Glutamatergic neuron (in vitro differentiated cells): ENCODE measurements at regions not wholly inside any gene's neighbourhood (a gene's known extent, or its start where the extent isn't known, plus 50 kb on each side); places are given as distances from the start of the nearest gene placed in this dataset.
"Not testable (repeated sequence)": the region's sequence is repeated elsewhere in the genome, so short reads cannot be mapped to it uniquely, and the experiment has no call there.

ENCODE experiments used
- DNase-seq: peaks from one replicate; pipeline ENCODE4 v3.0.0; 2022
- H3K27ac Mint-ChIP-seq: one replicate; pipeline ENCODE4 v1.8.0; 2020; ENCODE audit warnings: mild to moderate bottlenecking, mixed read lengths, inconsistent platforms; ENCODE audit not compliant: unreplicated experiment
- H3K27me3 Mint-ChIP-seq: one replicate; pipeline ENCODE4 v1.8.0; 2020; ENCODE audit warnings: mild to moderate bottlenecking, moderate library complexity, mixed read lengths, inconsistent platforms; ENCODE audit not compliant: unreplicated experiment
- H3K36me3 Mint-ChIP-seq: one replicate; pipeline ENCODE4 v1.8.0; 2020; ENCODE audit warnings: mild to moderate bottlenecking, mixed read lengths, inconsistent platforms; ENCODE audit not compliant: unreplicated experiment
- H3K4me1 Mint-ChIP-seq: one replicate; pipeline ENCODE4 v1.8.0; 2020; ENCODE audit warnings: mild to moderate bottlenecking, low read depth, mixed read lengths, inconsistent platforms; ENCODE audit not compliant: unreplicated experiment
- H3K4me3 Mint-ChIP-seq: one replicate; pipeline ENCODE4 v1.8.0; 2020; ENCODE audit warnings: mild to moderate bottlenecking, mixed read lengths, inconsistent platforms; ENCODE audit not compliant: unreplicated experiment
- H3K9me3 Mint-ChIP-seq: one replicate; pipeline ENCODE4 v1.8.0; 2020; ENCODE audit warnings: mild to moderate bottlenecking, moderate library complexity, mixed read lengths, inconsistent platforms; ENCODE audit not compliant: unreplicated experiment
- CTCF ChIP-seq: fragments of 200-600 bp; sonication (generic); IDR thresholded peaks from one replicate; pipeline ENCODE4 v1.5.0; 2021; ENCODE audit not compliant: partially characterized antibody, unreplicated experiment

GRCh38 chr4:117157360-117157759 is 72.0 kb upstream of the TRAM1L1 start:
- TF ChIP-seq CTCF = no peak
- DNase-seq = no peak
- Mint-ChIP-seq H3K36me3 (no peaks in the 10 kb centered on the region), H3K4me3 (no peak overlapping the region), H3K4me1 (peaks cover 6% of the 10 kb centered on the region), H3K9me3 (no peaks in the 10 kb centered on the region), H3K27ac (no peak overlapping the region), H3K27me3 (no peaks in the 10 kb centered on the region)

GRCh38 chr4:117162976-117163375 is 77.6 kb upstream of the TRAM1L1 start:
- Mint-ChIP-seq H3K36me3 (no peaks in the 10 kb centered on the region), H3K4me3 (no peak overlapping the region), H3K27ac (no peak overlapping the region), H3K27me3 (no peaks in the 10 kb centered on the region), H3K9me3 (no peaks in the 10 kb centered on the region), H3K4me1 (no peaks in the 10 kb centered on the region)
- DNase-seq = no peak
- TF ChIP-seq CTCF = no peak

GRCh38 chr4:117164338-117164737 is 79.0 kb upstream of the TRAM1L1 start:
- Mint-ChIP-seq H3K4me1 (no peaks in the 10 kb centered on the region), H3K36me3 (no peaks in the 10 kb centered on the region), H3K27ac (no peak overlapping the region), H3K4me3 (no peak overlapping the region), H3K9me3 (no peaks in the 10 kb centered on the region), H3K27me3 (no peaks in the 10 kb centered on the region)
- DNase-seq = no peak
- TF ChIP-seq CTCF = no peak

GRCh38 chr4:117175369-117175768 is 90.0 kb upstream of the TRAM1L1 start:
- not testable (repeated sequence) for H3K36me3 Mint-ChIP-seq, DNase-seq, H3K4me3 Mint-ChIP-seq, H3K27me3 Mint-ChIP-seq, H3K9me3 Mint-ChIP-seq, H3K4me1 Mint-ChIP-seq, H3K27ac Mint-ChIP-seq

DNA sequence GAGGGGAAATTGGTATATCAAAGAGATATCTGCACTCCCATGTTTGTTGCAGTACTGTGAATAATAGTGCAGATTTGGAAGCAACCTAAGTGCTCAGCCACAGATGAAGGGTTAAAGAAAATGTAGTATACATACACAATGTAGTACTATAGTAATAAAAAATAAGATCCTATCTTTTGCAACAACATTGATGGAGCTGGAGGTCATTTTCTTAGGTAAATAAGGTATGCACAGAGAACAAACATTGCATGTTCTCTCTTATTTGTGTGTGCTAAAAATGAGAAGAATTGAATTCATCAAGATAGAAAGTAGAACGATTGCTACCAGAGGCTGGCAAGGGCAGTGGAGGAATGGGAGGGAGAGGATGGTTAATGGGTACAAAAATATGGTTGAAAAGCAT is 117.9 kb upstream of the TRAM1L1 start:
- DNase-seq = no peak
- TF ChIP-seq CTCF = no peak
- no peaks in the 10 kb centered on the region for H3K36me3 Mint-ChIP-seq
- no peak overlapping the region for H3K4me3 Mint-ChIP-seq
- no peaks in the 10 kb centered on the region for H3K27me3 Mint-ChIP-seq
- H3K9me3 Mint-ChIP-seq = peaks cover 2% of the 10 kb centered on the region
- H3K27ac Mint-ChIP-seq = no peak overlapping the region
- no peaks in the 10 kb centered on the region for H3K4me1 Mint-ChIP-seq

DNA sequence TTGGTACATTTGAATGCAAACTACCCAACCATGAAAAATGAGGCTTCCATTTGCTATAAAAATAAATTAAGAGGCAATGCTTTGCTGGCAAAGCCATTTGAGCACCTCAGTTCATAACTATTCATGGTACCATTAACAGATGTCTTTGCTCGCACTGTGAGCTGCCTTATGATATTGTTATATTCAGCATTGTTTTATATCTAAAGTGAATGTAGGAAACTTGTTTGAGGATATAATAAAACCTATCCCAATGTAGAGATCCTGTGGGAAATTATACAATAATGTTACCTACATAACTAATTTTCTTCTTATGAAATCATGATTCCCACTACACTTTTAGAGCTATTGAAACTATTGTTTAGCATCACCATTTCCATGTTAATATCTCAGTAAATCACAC is 125.2 kb upstream of the TRAM1L1 start:
- H3K4me3 Mint-ChIP-seq = no peak overlapping the region
- no peaks in the 10 kb centered on the region for H3K36me3 Mint-ChIP-seq
- no peak for TF ChIP-seq CTCF
- no peaks in the 10 kb centered on the region for H3K9me3 Mint-ChIP-seq
- H3K27me3 Mint-ChIP-seq = no peaks in the 10 kb centered on the region
- H3K4me1 Mint-ChIP-seq = no peaks in the 10 kb centered on the region
- no peak overlapping the region for H3K27ac Mint-ChIP-seq
- DNase-seq = no peak
